LNCAP (cell line): ENCODE measurements at regions not wholly inside any gene's neighbourhood (a gene's known extent, or its start where the extent isn't known, plus 50 kb on each side); places are given as distances from the start of the nearest gene placed in this dataset.

ENCODE experiments used
- TF ChIP-seq, protein P1 (sequence below): fragments of 450-650 bp; IDR thresholded peaks from 2 replicates; pipeline ENCODE4 v1.5.1; 2017; ENCODE audit warnings: mild to moderate bottlenecking

DNA sequence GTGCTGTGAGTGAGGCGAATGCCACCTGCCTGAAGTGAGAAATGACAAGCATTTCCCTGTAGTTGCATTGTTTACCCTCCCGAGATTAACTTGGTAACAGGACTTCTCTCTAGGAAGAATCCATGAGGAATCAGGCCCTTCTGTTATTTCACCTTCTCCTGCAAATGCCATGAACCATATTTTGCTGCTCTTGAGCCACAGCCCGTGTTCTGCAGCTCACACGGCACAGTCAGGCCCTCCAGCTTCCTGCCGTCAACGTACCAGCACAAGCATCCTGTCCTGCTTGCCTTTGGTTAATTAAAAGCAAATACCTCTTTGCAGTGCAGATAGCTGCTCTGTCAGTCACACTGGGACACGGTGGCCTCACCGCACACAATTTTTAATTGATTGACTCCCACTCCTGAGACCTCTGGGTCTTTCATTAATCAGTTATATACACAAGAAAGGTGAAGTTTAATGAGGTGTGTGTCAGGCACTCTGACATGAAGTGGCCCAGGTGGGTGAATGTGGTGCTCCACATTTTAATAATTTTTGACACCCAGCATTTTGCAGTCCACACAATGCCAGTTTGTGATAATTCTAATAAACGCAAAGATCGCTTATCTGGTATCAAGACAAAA, 95.3 kb upstream of the ASB18 start:
- TF ChIP-seq, protein P1, sequence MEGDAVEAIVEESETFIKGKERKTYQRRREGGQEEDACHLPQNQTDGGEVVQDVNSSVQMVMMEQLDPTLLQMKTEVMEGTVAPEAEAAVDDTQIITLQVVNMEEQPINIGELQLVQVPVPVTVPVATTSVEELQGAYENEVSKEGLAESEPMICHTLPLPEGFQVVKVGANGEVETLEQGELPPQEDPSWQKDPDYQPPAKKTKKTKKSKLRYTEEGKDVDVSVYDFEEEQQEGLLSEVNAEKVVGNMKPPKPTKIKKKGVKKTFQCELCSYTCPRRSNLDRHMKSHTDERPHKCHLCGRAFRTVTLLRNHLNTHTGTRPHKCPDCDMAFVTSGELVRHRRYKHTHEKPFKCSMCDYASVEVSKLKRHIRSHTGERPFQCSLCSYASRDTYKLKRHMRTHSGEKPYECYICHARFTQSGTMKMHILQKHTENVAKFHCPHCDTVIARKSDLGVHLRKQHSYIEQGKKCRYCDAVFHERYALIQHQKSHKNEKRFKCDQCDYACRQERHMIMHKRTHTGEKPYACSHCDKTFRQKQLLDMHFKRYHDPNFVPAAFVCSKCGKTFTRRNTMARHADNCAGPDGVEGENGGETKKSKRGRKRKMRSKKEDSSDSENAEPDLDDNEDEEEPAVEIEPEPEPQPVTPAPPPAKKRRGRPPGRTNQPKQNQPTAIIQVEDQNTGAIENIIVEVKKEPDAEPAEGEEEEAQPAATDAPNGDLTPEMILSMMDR, result no peak

DNA sequence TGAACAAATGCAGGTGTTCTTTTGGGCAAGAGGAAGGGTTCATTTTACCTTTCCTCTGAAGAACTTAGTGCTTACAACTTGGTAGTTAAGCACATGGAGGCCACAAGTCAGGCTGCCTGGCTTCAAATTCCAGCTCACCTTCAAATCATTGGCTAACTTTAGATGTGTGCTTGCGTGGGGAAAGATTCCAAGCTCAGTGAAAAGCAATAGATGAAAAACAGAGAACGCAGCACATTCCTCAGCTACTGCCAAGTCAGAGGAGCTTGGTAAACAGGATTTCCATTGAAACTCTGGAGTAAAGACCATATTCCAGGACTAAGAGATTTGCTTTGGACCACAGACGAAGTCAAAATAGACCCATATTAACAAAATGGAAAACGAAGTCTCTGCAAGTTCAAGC, 96.3 kb upstream of the ASB18 start:
- TF ChIP-seq, protein P1, result no peak

DNA sequence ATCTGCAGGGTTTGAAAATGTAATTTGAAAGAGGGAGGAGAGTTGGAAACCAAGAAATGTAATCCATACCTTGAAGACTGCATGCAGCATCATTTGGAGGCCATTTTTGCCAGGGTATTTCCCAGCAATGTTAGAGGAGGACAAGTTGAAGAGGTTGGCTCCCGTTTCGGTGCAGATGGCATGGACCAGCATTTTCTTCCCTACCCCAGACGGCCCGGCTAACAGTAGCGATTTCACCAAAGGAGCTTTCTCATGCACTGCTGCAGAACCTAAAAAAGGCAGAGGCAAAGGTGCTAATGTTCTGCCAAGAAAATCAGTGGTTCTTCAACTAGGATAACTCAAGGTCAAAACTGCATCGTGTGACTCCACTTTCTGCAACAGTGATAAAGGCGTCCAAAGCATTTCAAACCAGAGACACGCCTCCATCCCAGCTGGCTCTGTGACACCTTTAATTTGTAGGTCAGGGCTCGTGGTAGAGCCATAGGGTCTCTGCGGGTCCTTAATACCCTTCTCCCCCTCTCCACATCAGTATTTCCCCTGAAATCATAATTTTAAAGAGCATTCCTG, 99.6 kb upstream of the ASB18 start:
- TF ChIP-seq, protein P1, result no peak

DNA sequence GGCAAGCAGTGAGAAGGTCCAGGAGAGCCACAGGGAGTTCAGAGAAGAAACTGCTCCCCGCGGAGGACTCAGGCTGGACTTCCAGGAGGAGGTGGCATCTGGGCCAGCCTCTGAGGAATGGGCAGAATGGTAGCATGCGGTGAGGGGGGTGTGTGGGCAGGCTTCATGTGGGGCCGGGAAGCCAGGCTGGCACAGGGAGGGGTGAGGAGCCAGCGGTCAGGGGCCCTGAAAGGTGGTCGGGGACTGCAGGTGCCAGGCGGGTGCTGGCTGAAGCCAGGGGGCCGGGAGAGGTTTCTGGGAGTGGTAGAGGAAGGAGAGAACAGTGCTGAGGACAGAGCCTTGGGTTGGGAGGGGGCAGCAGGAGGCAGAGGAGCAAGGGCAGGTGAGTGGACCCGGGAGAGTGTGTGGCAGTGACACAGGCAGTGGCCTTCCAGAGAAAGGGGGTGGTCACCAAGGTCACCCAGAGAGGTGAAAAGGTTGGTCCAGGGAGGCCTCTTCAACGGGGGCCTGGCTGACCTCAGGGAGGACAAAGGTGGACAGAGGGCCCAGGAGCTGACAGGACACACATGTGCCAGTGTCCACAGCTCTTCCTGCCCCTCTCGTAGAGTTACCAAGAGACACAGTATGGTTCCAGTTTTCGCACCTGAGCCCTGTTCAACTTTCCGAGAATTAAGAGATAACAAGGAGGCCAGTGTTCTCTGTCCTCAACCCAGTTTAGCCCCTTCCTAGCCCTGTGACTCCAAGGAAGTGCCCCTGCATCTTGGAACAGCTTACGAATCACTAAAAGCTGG, 101.2 kb upstream of the ASB18 start:
- TF ChIP-seq, protein P1, result no peak

DNA sequence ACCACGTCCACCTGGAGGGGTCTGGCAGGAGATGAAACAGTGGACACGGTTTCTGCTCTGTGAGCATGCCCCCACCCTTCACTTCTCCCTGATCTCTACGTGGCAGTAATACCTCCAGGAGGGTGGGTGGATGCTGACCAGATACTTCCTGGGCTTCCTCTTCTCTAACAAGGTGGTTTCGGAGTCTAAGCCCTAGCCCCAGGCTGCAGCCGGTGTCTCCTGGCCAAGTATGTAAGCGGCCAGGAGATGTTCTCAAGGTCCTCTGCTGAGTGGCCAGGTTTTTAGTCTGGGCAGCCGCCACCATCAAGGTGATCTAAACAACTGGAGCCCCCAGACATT, 101.8 kb upstream of the ASB18 start:
- TF ChIP-seq, protein P1, result no peak

DNA sequence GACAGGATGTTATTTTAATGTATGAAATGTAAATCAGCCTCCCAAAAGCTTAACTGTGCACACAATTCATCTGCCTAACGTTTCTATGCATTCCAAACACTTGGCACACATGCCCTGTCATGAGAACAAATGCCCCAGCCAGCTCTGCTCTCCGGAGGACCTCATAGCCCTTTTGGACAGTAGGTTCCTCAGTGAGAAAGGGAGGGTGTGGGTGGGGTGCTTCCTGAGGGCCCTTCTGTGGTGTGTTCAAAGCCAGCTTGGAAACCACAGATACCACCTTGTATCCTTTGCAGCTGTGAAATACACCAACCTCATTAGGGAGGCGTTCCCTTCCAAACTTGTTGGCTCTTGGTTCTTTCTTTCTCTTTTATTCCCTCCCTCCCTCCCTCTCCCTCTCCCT, 102.2 kb upstream of the ASB18 start:
- TF ChIP-seq, protein P1, result no peak

DNA sequence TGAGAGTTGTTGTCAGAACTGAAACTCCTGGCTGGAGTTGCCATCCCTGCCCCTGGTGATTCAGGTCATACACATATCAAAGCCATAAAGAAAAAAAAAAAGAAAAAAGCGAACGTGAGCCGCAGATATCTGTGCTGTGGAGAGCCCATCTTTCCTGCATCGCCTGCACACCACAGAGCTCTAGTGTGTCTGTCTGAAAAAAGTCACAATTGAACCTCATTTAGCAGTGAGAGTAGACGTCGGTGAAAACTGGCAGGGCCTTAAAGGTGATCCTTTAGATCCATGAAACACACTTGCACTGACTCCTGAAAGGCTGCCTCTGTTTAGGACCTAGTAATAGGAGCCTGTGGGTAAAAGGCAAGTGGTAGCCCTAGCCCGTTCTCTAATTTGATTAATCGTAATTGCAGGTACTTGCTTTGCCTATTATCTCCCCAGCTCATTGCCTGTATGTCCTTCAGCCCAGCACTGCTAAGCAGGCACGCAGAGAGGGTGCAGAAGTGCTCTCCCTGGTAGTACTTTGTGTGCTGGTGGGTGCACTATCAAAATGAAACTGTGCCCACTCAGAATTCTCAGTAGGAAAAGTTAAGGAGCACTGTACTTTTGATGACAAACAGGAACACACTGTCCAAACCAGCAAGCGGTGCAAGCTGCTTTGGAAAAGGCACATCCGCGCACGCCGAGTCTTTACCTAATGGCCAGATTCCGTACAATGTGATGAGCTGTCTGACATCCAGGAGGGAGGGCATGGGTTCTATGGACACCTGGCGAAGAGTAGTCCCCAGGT, 103.5 kb upstream of the ASB18 start:
- TF ChIP-seq, protein P1, result no peak
